ENCODE measurements at regions not wholly inside any gene's neighbourhood (a gene's known extent, or its start where the extent isn't known, plus 50 kb on each side); places are given as distances from the start of the nearest gene placed in this dataset.

- Histone ChIP-seq H3K27me3 (ENCODE audit: insufficient read depth, insufficient read length) (no peaks in the 10 kb centered on the region), H3K9me3 (ENCODE audit: insufficient read depth, low read length) (no peaks in the 10 kb centered on the region), H3K4me1 (ENCODE audit: insufficient read depth, insufficient read length) (no peaks in the 10 kb centered on the region), H3K9ac (ENCODE audit: insufficient read length, low read depth) (no peak overlapping the region), H3K4me3 (ENCODE audit: insufficient read length, low read depth) (no peak overlapping the region), H3K36me3 (ENCODE audit: insufficient read depth, insufficient read length, low read length) (no peaks in the 10 kb centered on the region)
- TF ChIP-seq ZNF274 (IDR thresholded peaks at IDR 0.05; ENCODE audit: low read depth, low read length) (no peak), SUZ12 (IDR thresholded peaks at IDR 0.05; ENCODE audit: extremely low read depth, insufficient read depth, insufficient read length) (no peak), YY1 (IDR thresholded peaks at IDR 0.05; ENCODE audit: insufficient read depth, insufficient read length) (no peak)
- no peak for DNase-seq (ENCODE audit: low read depth, low spot score)
These were observed 67.2 kb downstream of the MAF start for GRCh38 chr16:79533292-79533691.

- Histone ChIP-seq H3K36me3 (ENCODE audit: insufficient read depth, insufficient read length, low read length) (no peaks in the 10 kb centered on the region), H3K4me3 (ENCODE audit: insufficient read length, low read depth) (no peak overlapping the region), H3K27me3 (ENCODE audit: insufficient read depth, insufficient read length) (no peaks in the 10 kb centered on the region), H3K9ac (ENCODE audit: insufficient read length, low read depth) (no peak overlapping the region), H3K9me3 (ENCODE audit: insufficient read depth, low read length) (no peaks in the 10 kb centered on the region), H3K4me1 (ENCODE audit: insufficient read depth, insufficient read length) (no peaks in the 10 kb centered on the region)
- TF ChIP-seq SUZ12 (IDR thresholded peaks at IDR 0.05; ENCODE audit: extremely low read depth, insufficient read depth, insufficient read length) (no peak), YY1 (IDR thresholded peaks at IDR 0.05; ENCODE audit: insufficient read depth, insufficient read length) (no peak), ZNF274 (IDR thresholded peaks at IDR 0.05; ENCODE audit: low read depth, low read length) (no peak)
- no peak for DNase-seq (ENCODE audit: low read depth, low spot score)
These were observed 67.8 kb downstream of the MAF start for GRCh38 chr16:79532785-79533184.

- H3K9ac ChIP-seq (ENCODE audit: insufficient read length, low read depth): no peak overlapping the region
- H3K4me3 ChIP-seq (ENCODE audit: insufficient read length, low read depth): no peak overlapping the region
- H3K4me1 ChIP-seq (ENCODE audit: insufficient read depth, insufficient read length): no peaks in the 10 kb centered on the region
- DNase-seq (ENCODE audit: low read depth, low spot score): no peak
- H3K36me3 ChIP-seq (ENCODE audit: insufficient read depth, insufficient read length, low read length): no peaks in the 10 kb centered on the region
- no peaks in the 10 kb centered on the region for H3K27me3 ChIP-seq (ENCODE audit: insufficient read depth, insufficient read length)
- no peaks in the 10 kb centered on the region for H3K9me3 ChIP-seq (ENCODE audit: insufficient read depth, low read length)
- TF ChIP-seq ZNF274 (IDR thresholded peaks at IDR 0.05; ENCODE audit: low read depth, low read length) (no peak), SUZ12 (IDR thresholded peaks at IDR 0.05; ENCODE audit: extremely low read depth, insufficient read depth, insufficient read length) (no peak)
These were observed 68.3 kb downstream of the MAF start for GRCh38 chr16:79532273-79532672.

- no peaks in the 10 kb centered on the region for H3K27me3 ChIP-seq (ENCODE audit: insufficient read depth, insufficient read length)
- no peak for DNase-seq (ENCODE audit: low read depth, low spot score)
- H3K9me3 ChIP-seq (ENCODE audit: insufficient read depth, low read length): no peaks in the 10 kb centered on the region
- TF ChIP-seq ZNF274 (IDR thresholded peaks at IDR 0.05; ENCODE audit: low read depth, low read length) (no peak), YY1 (IDR thresholded peaks at IDR 0.05; ENCODE audit: insufficient read depth, insufficient read length) (no peak), SUZ12 (IDR thresholded peaks at IDR 0.05; ENCODE audit: extremely low read depth, insufficient read depth, insufficient read length) (no peak)
- H3K4me1 ChIP-seq (ENCODE audit: insufficient read depth, insufficient read length): no peaks in the 10 kb centered on the region
- H3K36me3 ChIP-seq (ENCODE audit: insufficient read depth, insufficient read length, low read length): no peaks in the 10 kb centered on the region
- H3K9ac ChIP-seq (ENCODE audit: insufficient read length, low read depth): no peak overlapping the region
- no peak overlapping the region for H3K4me3 ChIP-seq (ENCODE audit: insufficient read length, low read depth)
These were observed 72.2 kb downstream of the MAF start for GRCh38 chr16:79528338-79528737.

- H3K36me3 ChIP-seq (ENCODE audit: insufficient read depth, insufficient read length, low read length): no peaks in the 10 kb centered on the region
- H3K9me3 ChIP-seq (ENCODE audit: insufficient read depth, low read length): no peaks in the 10 kb centered on the region
- TF ChIP-seq YY1 (IDR thresholded peaks at IDR 0.05; ENCODE audit: insufficient read depth, insufficient read length) (no peak), ZNF274 (IDR thresholded peaks at IDR 0.05; ENCODE audit: low read depth, low read length) (no peak), SUZ12 (IDR thresholded peaks at IDR 0.05; ENCODE audit: extremely low read depth, insufficient read depth, insufficient read length) (no peak)
- no peaks in the 10 kb centered on the region for H3K27me3 ChIP-seq (ENCODE audit: insufficient read depth, insufficient read length)
- no peak overlapping the region for H3K4me3 ChIP-seq (ENCODE audit: insufficient read length, low read depth)
- H3K4me1 ChIP-seq (ENCODE audit: insufficient read depth, insufficient read length): peaks cover 3% of the 10 kb centered on the region
- H3K9ac ChIP-seq (ENCODE audit: insufficient read length, low read depth): no peak overlapping the region
- DNase-seq (ENCODE audit: low read depth, low spot score): no peak
These were observed 76.6 kb downstream of the MAF start for GRCh38 chr16:79523971-79524370.

GRCh38 chr16:79519448-79519847, 81.1 kb downstream of the MAF start:
- peaks cover 3% of the 10 kb centered on the region for H3K4me1 ChIP-seq (ENCODE audit: insufficient read depth, insufficient read length)
- no peaks in the 10 kb centered on the region for H3K36me3 ChIP-seq (ENCODE audit: insufficient read depth, insufficient read length, low read length)
- H3K9ac ChIP-seq (ENCODE audit: insufficient read length, low read depth): no peak overlapping the region
- no peak overlapping the region for H3K4me3 ChIP-seq (ENCODE audit: insufficient read length, low read depth)
- no peaks in the 10 kb centered on the region for H3K9me3 ChIP-seq (ENCODE audit: insufficient read depth, low read length)
- TF ChIP-seq YY1 (IDR thresholded peaks at IDR 0.05; ENCODE audit: insufficient read depth, insufficient read length) (no peak), ZNF274 (IDR thresholded peaks at IDR 0.05; ENCODE audit: low read depth, low read length) (no peak), SUZ12 (IDR thresholded peaks at IDR 0.05; ENCODE audit: extremely low read depth, insufficient read depth, insufficient read length) (no peak)
- H3K27me3 ChIP-seq (ENCODE audit: insufficient read depth, insufficient read length): no peaks in the 10 kb centered on the region
- no peak for DNase-seq (ENCODE audit: low read depth, low spot score)

GRCh38 chr16:79517156-79517555, 83.4 kb downstream of the MAF start:
- Histone ChIP-seq H3K4me3 (ENCODE audit: insufficient read length, low read depth) (no peak overlapping the region), H3K27me3 (ENCODE audit: insufficient read depth, insufficient read length) (no peaks in the 10 kb centered on the region), H3K9me3 (ENCODE audit: insufficient read depth, low read length) (no peaks in the 10 kb centered on the region), H3K9ac (ENCODE audit: insufficient read length, low read depth) (no peak overlapping the region), H3K4me1 (ENCODE audit: insufficient read depth, insufficient read length) (peaks cover 6% of the 10 kb centered on the region), H3K36me3 (ENCODE audit: insufficient read depth, insufficient read length, low read length) (no peaks in the 10 kb centered on the region)
- TF ChIP-seq YY1 (IDR thresholded peaks at IDR 0.05; ENCODE audit: insufficient read depth, insufficient read length) (no peak), SUZ12 (IDR thresholded peaks at IDR 0.05; ENCODE audit: extremely low read depth, insufficient read depth, insufficient read length) (no peak), ZNF274 (IDR thresholded peaks at IDR 0.05; ENCODE audit: low read depth, low read length) (no peak)
- no peak for DNase-seq (ENCODE audit: low read depth, low spot score)

GRCh38 chr16:79510879-79511278, 89.7 kb downstream of the MAF start:
- no peak for DNase-seq (ENCODE audit: low read depth, low spot score)
- Histone ChIP-seq H3K27me3 (ENCODE audit: insufficient read depth, insufficient read length) (no peaks in the 10 kb centered on the region), H3K4me1 (ENCODE audit: insufficient read depth, insufficient read length) (peaks cover 5% of the 10 kb centered on the region), H3K36me3 (ENCODE audit: insufficient read depth, insufficient read length, low read length) (no peaks in the 10 kb centered on the region), H3K4me3 (ENCODE audit: insufficient read length, low read depth) (no peak overlapping the region), H3K9ac (ENCODE audit: insufficient read length, low read depth) (no peak overlapping the region), H3K9me3 (ENCODE audit: insufficient read depth, low read length) (no peaks in the 10 kb centered on the region)
- TF ChIP-seq SUZ12 (IDR thresholded peaks at IDR 0.05; ENCODE audit: extremely low read depth, insufficient read depth, insufficient read length) (no peak), YY1 (IDR thresholded peaks at IDR 0.05; ENCODE audit: insufficient read depth, insufficient read length) (no peak), ZNF274 (IDR thresholded peaks at IDR 0.05; ENCODE audit: low read depth, low read length) (no peak)
